Activated CD4-positive, alpha-beta T cell treated with anti-CD3 and anti-CD28 coated beads, Interleukin-10, Interleukin-2, amounts not matched to agents 100 ng/mL and 50 ng/mL, durations not matched to agents 16 hours and 8 hours (primary cell): ENCODE measurements at regions not wholly inside any gene's neighbourhood (a gene's known extent, or its start where the extent isn't known, plus 50 kb on each side); places are given as distances from the start of the nearest gene placed in this dataset.

Source experiments
- DNase-seq: peaks from one replicate; pipeline ENCODE4 v3.0.0-alpha.2; 2020

GRCh38 chr2:12267042-12267441 lies 449.7 kb upstream of the TRIB2 start:
- DNase-seq = no peak

GRCh38 chr2:12269041-12269972 lies 447.4 kb upstream of the TRIB2 start:
- no peak for DNase-seq

DNA sequence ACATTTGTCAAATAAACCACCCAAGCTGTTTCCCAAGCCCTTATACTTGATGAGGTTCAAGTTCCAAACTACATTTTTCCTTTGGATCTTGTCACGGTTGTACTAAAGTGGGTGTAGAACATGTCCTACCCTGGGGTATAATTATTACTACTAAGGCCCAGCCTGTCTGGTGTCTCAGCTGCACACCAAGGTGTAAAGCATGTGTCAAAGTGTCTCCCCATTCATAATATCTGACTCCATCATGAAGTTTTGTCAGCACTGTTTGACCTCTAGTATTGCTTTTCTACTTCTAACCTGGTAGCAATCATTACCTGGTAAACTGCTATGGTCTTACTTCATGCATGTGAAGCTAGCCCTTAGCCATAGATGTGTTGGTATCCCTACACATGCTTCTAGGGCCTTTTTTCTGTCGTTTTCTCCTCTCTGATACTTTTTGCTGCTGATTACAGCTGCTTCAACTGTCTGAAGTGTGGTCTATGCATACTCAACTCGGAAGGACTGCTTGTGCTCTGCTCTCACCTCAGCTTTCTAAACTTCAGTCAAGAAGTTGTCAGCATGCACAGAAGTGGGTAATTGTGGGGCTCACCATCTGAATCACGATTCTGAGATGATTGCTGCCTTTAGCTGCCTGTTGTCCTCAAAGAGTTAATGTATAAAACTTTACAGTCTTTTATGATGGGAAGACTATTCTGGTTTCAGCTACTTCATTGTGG lies 445.7 kb upstream of the TRIB2 start:
- peak; percentile 88 for DNase-seq

DNA sequence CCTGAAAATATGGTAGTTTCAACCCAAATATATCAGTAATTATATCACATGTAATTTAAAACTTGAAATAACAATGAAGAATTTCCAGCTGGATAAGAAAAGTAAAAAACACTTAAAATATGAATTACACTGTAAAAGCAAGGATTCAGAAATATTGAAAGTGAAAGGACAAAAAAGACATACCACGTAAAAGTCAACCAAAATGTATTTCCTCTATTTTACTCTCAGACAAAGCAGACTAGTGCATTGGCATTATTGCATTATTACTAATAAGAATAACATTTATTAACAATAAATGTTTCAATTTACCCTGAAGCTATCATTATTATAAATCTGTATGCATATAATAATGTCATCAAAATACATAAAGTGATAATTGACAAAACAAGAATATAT lies 445.1 kb upstream of the TRIB2 start:
- DNase-seq = no peak

DNA sequence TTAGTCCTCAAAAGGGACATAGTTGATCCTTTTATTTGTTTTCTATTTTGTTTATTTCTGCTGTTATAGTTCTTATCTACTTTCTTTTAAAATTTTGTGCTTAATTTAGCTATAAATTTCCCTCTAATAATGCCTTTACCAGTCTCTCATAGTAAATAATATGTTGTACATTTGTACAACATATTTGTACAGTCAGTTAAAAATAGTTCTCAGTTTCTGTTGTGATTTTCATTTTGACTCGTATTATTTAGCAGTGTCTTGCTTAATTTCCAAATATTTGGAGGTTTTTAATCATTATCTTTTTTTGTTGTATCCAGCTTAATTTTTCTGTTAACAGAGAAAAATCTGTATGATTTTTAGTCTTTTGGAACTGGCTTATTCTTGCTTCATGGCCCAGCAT lies 443.6 kb upstream of the TRIB2 start:
- no peak for DNase-seq

DNA sequence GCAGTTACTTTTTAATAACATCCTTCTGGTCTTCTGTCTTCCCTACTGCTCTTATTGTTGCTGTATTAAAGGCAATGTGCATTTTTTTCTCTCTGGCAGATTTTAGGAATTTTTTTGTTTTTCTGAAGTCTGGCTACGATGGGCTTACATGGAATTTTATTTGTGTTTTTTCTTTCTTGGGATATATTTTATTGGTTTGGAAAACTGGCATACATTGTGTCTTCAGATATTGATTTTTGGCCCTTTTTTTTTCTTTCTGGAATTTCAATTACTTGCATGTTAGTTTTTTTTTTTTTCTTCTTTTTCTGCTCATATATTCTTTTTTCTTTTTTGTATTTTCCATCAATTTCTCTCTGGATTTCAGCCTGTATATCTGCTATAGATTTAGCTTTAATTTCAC lies 442.1 kb upstream of the TRIB2 start:
- no peak for DNase-seq

- DNase-seq = no peak
These were observed 439.3 kb upstream of the TRIB2 start for GRCh38 chr2:12277241-12278034.

GRCh38 chr2:12278217-12278750 lies 438.5 kb upstream of the TRIB2 start:
- DNase-seq = no peak

DNA sequence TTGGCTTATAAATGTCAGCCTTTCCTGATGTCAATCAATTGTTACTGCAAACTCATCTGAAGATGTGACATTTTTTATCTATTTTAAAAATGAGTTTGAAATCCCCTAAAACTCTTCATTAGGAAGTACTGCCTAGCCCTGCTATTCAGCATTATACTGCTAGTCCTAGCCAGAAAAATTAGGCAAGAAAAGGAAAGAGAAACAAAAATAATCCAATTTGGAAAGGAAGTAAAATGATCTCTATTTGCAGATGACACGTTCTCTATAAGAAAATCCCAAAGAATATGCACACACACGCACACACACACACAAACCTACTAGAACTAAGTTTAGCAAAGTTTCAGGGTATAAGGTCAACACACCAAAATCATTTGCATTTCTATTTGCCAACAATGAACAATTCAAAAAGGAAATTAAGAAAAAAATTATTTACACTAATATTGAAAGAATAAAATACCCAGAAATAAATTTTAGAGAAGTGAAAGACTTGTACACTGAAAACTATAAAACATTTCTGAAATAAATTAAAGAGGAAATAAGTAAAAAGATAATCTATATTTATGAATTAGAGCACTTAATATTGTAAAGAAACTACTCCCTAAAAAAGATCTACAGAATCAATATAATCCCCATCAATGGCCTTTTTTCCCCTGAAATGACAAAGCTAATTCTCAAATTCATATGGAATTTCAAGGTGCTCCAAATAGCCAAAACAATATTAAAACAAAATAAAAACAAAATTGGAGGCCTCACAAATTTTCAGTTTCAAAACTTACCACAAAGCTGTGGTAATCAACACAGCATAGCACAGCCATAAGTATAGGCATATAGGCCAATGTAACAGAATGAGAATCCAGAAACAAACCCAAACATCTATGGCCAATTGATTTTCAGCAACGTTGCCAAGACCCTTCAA lies 433.7 kb upstream of the TRIB2 start:
- DNase-seq = no peak

GRCh38 chr2:12284037-12284436 lies 432.7 kb upstream of the TRIB2 start:
- DNase-seq = no peak

- peak; percentile 59 for DNase-seq
These were observed 432.2 kb upstream of the TRIB2 start for GRCh38 chr2:12284487-12284886.

DNA sequence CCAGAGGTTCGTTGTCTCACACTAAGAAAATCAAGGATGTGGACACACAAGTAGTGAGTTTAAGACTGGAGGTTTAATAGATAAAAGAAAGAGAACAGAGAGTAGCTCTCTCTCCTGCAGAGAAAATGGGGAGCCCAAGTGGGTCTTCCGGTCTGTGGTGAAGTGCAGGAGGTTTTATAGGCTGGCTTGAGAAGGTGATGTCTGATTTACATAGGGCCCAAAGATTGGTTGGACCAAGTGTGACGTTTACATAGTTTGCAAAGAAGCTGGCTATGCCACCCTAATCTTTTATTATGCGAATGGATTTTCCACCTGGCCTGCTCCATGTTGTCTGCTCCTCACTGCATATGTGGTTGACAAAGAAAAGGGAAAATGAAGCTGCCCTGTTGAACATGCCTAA lies 430.4 kb upstream of the TRIB2 start:
- DNase-seq = no peak

DNA sequence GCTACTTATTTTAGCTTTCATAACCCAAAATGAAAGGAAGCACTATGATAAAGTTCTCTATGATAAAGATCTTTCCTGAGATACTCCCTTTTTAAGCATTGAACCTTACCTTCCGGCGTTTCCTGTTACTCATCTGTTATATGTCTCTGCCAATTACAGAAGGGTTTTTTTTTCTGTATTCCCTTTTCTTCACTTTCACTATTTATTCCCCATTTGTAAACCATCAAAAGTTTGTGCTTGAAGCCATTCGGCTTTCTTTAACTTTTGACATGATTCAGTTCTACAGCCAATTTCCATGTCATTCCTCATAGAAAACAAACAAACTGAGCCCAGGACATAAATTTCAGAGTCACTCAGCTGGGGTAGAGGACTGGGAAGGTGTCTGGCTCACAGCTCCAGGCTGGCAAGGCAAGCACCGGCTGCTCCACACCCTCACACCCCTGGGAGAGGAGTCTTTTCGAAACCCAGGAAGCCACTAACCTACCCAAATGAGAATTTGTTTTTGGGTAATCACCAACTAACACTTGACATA lies 429.4 kb upstream of the TRIB2 start:
- DNase-seq = peak; percentile 64

DNA sequence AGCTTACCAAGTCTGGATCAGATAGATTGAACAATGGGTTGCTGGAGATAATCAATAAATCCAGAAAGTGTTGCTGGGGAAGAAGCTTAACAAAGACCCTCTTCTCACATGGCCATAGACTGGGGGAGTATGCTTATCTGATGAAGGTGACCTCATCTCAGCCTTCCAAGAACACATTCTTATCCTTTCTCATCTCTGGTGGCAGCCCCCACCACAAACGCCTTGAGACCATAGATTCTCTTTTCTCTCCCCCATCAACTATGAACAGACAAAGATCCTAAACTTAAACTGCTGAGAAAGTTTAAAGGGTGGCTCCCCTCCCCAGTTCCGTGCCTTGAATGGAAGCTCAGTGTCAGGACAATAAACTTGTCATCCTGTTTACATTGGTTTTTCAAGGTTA lies 428.7 kb upstream of the TRIB2 start:
- DNase-seq = no peak

- DNase-seq = no peak
These were observed 427.5 kb upstream of the TRIB2 start for GRCh38 chr2:12289120-12289802.

DNA sequence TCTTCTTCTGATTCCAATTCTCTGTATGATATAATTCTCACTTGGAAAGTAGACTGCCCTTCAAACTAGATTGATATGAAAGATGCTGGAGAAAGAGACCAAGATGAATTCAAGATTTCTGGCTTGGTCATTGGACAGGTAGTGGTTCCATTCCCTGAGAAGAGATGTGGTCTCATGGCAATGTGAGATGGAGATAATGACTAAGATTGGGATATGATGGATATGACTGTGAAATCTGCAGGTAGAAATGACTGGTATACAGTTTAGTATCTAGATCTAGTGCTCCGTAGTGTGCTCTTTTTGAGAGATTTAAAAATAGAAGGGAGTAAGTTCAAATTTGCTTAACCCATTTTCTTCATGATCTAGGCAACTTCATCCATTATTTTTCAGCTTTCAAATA lies 425.4 kb upstream of the TRIB2 start:
- DNase-seq = peak; percentile 83

DNA sequence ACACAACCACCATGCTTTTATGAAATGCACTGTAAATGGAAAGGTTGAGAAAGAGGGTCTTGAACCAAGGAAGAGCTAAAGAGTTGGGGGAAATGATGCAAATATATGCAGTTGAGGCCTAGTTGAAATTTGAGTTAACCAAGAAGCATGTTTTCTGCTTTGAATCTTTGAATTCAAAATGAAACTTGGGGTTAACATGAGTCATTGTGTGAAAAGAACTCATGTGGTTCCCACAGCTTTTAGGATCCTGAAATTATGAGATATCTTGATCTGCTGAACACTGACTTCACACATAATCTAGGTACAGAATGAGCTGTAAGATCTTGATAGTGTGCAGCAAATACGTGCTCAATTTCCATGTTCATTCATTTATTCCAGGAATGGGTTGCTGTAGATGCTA lies 422.9 kb upstream of the TRIB2 start:
- peak; percentile 92 for DNase-seq

DNA sequence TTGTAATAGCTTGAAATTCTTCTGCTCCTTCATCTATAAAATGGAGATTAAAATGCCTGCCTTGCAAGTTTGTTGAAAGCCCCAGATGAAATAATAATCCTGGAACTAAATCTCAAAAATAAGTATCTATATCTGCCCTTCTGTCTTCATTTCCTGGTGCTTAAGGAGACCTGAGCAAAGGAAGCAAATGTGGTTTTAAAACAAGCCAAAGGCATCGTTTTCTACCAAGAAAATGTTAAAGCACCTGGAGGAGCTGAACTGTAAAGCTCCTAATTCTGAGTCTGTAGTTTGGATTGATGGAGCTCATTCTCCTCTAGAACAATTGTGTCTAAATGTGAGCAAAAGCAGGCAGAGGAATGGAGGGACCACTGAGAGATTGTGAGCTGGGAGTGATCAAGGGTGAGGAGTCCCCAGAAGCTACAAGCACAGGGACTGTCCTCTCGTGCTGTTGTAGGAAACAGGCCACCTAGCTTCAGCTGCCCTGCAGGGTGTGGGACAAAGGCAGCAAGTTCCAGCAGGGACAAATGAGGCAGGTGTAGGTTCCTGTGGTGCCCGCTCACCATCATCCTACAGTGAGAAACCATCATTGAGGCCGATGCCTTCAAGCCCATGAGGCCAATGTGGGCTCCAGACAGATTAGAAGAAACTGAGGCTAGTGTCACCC lies 420.7 kb upstream of the TRIB2 start:
- no peak for DNase-seq

GRCh38 chr2:12296915-12297314 lies 419.8 kb upstream of the TRIB2 start:
- DNase-seq = no peak

- no peak for DNase-seq
These were observed 418.4 kb upstream of the TRIB2 start for GRCh38 chr2:12298352-12298751.

GRCh38 chr2:12299431-12299830 lies 417.3 kb upstream of the TRIB2 start:
- DNase-seq = no peak
